ENCODE measurements at regions not wholly inside any gene's neighbourhood (a gene's known extent, or its start where the extent isn't known, plus 50 kb on each side); places are given as distances from the start of the nearest gene placed in this dataset.

GRCh38 chr17:73694491-73694890 is 50.2 kb upstream of the SDK2 start:
- in situ Hi-C loops (cut with MboI; ENCODE audit: low sequenced_read_pairs), result no loop called here

DNA sequence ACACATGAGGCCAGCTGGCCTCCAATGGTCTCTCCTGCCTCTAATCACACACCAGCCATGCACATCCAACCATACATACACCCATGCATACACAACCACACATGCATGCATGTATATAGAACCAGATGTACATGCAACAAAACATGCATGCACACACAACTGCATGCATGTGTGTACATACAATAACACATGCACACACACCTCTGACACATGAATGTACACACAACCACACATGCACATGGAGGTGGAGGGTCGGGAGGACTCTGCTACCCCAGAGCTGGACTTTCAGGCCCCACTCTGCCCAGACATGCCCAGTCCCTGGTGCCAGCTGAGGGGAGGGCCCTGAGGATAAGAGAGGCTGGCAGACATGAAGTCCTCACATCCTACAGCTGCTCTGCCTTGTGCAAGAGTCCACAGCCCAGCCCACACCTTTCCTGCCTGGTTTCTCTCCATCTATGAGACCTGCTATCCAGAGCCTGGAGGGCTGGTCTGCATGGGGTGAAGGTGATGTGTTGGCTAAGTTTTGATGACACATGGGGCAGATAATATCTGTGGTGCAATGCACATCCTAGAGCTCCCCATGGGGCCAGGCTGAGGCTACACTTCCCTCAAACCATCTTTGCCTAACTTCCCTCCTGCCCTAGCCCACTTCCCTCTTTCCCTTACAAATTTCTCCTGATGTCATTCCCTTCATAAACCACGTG is 50.9 kb upstream of the SDK2 start:
- in situ Hi-C loops (cut with MboI; ENCODE audit: low sequenced_read_pairs), result no loop called here

GRCh38 chr17:73696251-73696650 is 52.0 kb upstream of the SDK2 start:
- in situ Hi-C loops (cut with MboI; ENCODE audit: low sequenced_read_pairs), result no loop called here

GRCh38 chr17:73697872-73698271 is 53.6 kb upstream of the SDK2 start:
- in situ Hi-C loops (cut with MboI; ENCODE audit: low sequenced_read_pairs), result no loop called here

- in situ Hi-C loops (cut with MboI; ENCODE audit: low sequenced_read_pairs), result no loop called here
Measured at GRCh38 chr17:73698966-73699365, 54.7 kb upstream of the SDK2 start.

DNA sequence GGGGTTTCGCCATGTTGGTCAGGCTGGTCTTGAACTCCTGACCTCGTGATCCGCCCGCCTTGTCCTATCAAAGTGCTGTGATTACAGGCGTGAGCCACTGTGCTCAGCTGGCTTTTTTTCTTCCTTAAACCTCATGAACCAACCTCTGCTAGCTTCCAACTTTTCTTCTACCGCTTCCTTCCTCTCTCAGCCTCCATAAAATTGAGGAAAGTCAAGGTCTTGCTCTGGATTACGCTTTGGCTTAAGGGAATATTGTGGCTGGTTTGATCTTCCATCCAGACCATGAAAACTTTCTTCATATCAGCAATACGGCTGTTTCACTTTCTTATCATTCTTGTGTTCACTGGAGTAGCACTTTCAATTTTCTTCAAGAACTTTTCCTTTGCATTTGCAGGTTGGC is 57.5 kb upstream of the SDK2 start:
- in situ Hi-C loops (cut with MboI; ENCODE audit: low sequenced_read_pairs), result loop anchor here (25.0 kb wide), 1 partner anchor 264 kb away; no protein-coding TSS in a partner anchor

DNA sequence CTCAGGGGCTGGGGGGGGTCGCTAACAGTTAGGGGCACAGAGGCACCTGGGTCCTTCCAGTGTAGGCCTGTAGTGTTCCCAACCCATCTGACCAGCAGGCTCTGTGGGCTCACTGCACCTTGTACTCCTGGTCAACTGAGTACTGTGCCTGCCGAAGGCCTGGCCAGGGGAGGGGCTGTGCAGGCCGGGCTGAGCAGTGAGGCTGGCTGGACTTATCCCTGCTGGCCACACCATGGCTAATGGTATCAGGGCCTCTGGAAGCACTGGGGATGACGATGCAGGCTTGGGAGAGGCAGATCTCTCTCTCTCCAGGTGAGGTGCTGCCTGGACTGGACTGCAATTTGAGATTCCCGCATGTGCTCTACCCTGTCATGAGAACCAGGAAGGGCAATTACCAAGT is 58.9 kb upstream of the SDK2 start:
- in situ Hi-C loops (cut with MboI; ENCODE audit: low sequenced_read_pairs), result loop anchor here (25.0 kb wide), 1 partner anchor 266 kb away; no protein-coding TSS in a partner anchor

- in situ Hi-C loops (cut with MboI; ENCODE audit: low sequenced_read_pairs), result loop anchor here (25.0 kb wide), 1 partner anchor 267 kb away; no protein-coding TSS in a partner anchor
Measured at GRCh38 chr17:73703917-73704316, 59.7 kb upstream of the SDK2 start.

DNA sequence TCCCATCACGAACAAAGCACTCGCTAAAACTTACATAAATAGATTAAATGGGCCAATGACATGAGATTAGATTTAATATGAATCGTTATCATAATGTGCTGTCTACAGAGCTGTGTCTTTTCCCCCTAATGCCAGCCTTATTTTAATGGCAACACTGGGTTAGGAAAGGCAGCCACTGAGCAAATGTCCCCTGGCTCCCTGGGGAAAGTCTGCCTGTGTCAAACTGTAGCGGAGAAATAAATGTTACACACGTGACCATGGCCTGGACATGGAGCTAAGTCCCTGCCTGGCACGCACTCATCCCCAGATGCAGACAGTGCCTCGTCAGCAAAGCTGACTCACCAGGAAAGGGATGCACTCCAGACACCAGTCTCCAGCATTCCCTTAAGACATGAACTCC is 61.3 kb upstream of the SDK2 start:
- in situ Hi-C loops (cut with MboI; ENCODE audit: low sequenced_read_pairs), result loop anchor here (25.0 kb wide), 1 partner anchor 268 kb away; no protein-coding TSS in a partner anchor

DNA sequence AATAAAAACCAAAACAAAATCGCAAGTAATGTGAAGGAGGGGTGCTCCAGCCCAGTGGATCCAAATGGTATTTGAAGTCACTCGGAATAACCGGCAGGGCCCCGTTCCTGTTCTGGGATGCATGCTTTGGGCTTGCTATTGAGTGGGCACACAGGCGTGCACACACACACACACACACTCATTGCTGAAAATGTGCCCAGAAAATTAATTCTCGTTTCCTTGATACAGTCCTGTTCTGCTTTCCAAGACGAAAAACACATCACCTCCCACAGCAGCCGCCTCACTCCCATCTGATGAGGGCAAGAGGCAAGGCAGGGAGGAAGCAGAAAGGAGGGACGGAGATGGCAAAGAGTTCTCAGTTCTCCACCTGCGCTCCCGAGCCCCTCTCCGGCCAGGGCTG is 62.2 kb upstream of the SDK2 start:
- in situ Hi-C loops (cut with MboI; ENCODE audit: low sequenced_read_pairs), result loop anchor here (25.0 kb wide), 1 partner anchor 269 kb away; no protein-coding TSS in a partner anchor

GRCh38 chr17:73706858-73707257 is 62.6 kb upstream of the SDK2 start:
- in situ Hi-C loops (cut with MboI; ENCODE audit: low sequenced_read_pairs), result loop anchor here (25.0 kb wide), 1 partner anchor 270 kb away; no protein-coding TSS in a partner anchor

- in situ Hi-C loops (cut with MboI; ENCODE audit: low sequenced_read_pairs), result loop anchor here (25.0 kb wide), 1 partner anchor 270 kb away; no protein-coding TSS in a partner anchor
Measured at GRCh38 chr17:73707358-73707757, 63.1 kb upstream of the SDK2 start.

DNA sequence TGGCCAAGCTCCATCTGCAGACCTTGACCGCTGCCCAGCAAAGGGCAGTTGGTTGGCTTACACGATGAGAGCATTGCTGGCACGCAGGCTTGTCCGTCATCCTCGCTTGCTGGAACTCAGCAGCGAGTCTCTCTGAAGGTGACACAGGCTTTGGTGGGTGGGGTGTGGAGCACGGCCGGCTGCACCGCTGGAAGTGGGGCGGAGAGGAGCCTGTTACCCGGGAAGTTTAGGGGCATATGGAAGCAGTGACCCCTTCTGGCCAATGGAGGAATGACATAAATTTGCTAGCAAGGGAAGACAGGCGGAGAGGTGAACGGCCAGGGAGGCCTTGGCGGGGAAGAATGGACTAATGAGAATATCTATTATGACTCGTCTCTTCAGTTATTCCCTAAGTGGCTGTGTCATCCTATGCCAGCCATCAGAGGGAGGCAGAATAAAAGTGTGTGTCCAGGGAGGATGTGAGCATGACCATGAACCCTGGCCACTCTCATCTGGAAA is 65.9 kb upstream of the SDK2 start:
- in situ Hi-C loops (cut with MboI; ENCODE audit: low sequenced_read_pairs), result loop anchor here (25.0 kb wide), 1 partner anchor 273 kb away; no protein-coding TSS in a partner anchor

GRCh38 chr17:73711184-73711583 is 66.9 kb upstream of the SDK2 start:
- in situ Hi-C loops (cut with MboI; ENCODE audit: low sequenced_read_pairs), result loop anchor here (25.0 kb wide), 1 partner anchor 274 kb away; no protein-coding TSS in a partner anchor

DNA sequence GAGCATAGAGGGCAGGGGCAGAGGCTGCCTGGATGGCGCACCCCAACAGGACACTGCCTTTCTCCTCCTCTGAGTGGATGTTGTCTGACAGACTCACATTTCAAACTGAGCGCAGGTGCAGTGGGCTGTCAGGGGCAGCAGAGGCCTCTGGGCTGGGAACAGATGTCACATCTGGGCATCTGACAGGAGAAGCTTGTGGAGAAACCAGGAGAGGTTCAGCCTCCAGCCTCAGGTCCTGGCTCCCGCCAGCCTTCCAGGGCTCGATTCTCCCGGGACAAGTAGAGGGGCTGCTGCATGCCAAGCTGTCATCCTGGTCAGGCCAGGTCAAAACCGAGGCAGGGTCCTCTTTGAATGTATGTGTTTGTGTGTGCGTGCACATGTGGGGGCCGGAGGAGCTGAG is 67.7 kb upstream of the SDK2 start:
- in situ Hi-C loops (cut with MboI; ENCODE audit: low sequenced_read_pairs), result loop anchor here (25.0 kb wide), 1 partner anchor 275 kb away; no protein-coding TSS in a partner anchor

- in situ Hi-C loops (cut with MboI; ENCODE audit: low sequenced_read_pairs), result loop anchor here (25.0 kb wide), 1 partner anchor 276 kb away; no protein-coding TSS in a partner anchor
Measured at GRCh38 chr17:73713136-73713535, 68.9 kb upstream of the SDK2 start.

- in situ Hi-C loops (cut with MboI; ENCODE audit: low sequenced_read_pairs), result loop anchor here (25.0 kb wide), 1 partner anchor 278 kb away; no protein-coding TSS in a partner anchor
Measured at GRCh38 chr17:73715769-73716168, 71.5 kb upstream of the SDK2 start.

GRCh38 chr17:73717690-73718089 is 73.4 kb upstream of the SDK2 start:
- in situ Hi-C loops (cut with MboI; ENCODE audit: low sequenced_read_pairs), result loop anchor here (25.0 kb wide), 1 partner anchor 280 kb away; no protein-coding TSS in a partner anchor

DNA sequence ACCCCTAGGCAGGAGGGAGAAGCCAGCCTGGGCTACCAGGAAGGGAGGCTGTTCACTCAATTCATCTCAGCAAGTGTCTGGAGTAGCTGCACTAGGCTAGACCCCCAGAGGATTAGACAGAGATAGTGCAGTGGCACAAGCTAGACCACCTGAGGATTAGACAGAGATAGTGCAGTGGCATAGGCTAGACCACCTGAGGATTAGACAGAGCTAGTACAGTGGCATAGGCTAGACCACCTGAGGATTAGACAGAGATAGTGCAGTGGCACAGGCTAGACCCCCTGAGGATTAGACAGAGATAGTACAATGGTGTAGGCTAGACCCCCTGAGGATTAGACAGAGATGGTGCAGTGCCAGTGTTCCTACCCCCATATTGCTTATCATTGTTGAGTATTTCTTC is 74.1 kb upstream of the SDK2 start:
- in situ Hi-C loops (cut with MboI; ENCODE audit: low sequenced_read_pairs), result loop anchor here (25.0 kb wide), 1 partner anchor 281 kb away; no protein-coding TSS in a partner anchor

DNA sequence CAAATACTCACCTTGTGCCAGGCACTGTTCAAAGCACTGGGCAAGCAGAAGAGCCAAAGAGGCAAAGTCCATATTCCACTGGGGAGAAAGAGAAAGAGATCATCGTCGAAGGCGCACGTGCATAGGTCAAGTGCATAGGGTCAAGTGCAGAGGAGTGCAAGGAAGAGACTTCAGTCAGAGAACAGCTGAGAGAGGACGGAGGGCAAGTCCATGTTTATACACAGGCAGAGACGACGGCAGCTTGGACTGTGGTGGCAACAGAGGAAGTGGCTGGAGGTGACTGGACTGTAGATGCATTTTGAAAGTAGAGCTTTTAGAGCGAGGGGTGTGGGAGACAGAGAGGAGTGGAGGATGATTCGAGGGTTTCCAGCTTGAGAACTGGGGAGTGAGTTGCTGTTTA is 74.7 kb upstream of the SDK2 start:
- in situ Hi-C loops (cut with MboI; ENCODE audit: low sequenced_read_pairs), result loop anchor here (25.0 kb wide), 1 partner anchor 282 kb away; no protein-coding TSS in a partner anchor

- in situ Hi-C loops (cut with MboI; ENCODE audit: low sequenced_read_pairs), result loop anchor here (25.0 kb wide), 1 partner anchor 282 kb away; no protein-coding TSS in a partner anchor
Measured at GRCh38 chr17:73719588-73720071, 75.4 kb upstream of the SDK2 start.

Measured in HL-60/S4 (cell line).